ENCODE measurements at regions not wholly inside any gene's neighbourhood (a gene's known extent, or its start where the extent isn't known, plus 50 kb on each side); places are given as distances from the start of the nearest gene placed in this dataset.

GRCh38 chr4:111633663-111634266 is 511.5 kb upstream of the FAM241A start:
- no peaks in the 10 kb centered on the region for H3K27me3 ChIP-seq (ENCODE audit: insufficient read depth, low read depth, low read length)
- no peak for TF ChIP-seq TAF1 (IDR thresholded peaks at IDR 0.05; ENCODE audit: low read depth)
- TF ChIP-seq SMC3 (conservative IDR thresholded peaks at IDR 0.05; ENCODE audit: poor library complexity), result no peak
- TF ChIP-seq RAD21 (conservative IDR thresholded peaks at IDR 0.05), result no peak
- no peak for TF ChIP-seq CTCF (IDR thresholded peaks at IDR 0.05; ENCODE audit: poor library complexity, severe bottlenecking)
- no peak for TF ChIP-seq POLR2AphosphoS5 (IDR thresholded peaks at IDR 0.05)
- no peak for TF ChIP-seq EZH2 (IDR thresholded peaks at IDR 0.05; ENCODE audit: borderline replicate concordance, insufficient read depth, low read length, poor library complexity, severe bottlenecking)
- no peak for TF ChIP-seq MXI1 (conservative IDR thresholded peaks at IDR 0.05; ENCODE audit: poor library complexity, severe bottlenecking)
- TF ChIP-seq, protein P1, sequence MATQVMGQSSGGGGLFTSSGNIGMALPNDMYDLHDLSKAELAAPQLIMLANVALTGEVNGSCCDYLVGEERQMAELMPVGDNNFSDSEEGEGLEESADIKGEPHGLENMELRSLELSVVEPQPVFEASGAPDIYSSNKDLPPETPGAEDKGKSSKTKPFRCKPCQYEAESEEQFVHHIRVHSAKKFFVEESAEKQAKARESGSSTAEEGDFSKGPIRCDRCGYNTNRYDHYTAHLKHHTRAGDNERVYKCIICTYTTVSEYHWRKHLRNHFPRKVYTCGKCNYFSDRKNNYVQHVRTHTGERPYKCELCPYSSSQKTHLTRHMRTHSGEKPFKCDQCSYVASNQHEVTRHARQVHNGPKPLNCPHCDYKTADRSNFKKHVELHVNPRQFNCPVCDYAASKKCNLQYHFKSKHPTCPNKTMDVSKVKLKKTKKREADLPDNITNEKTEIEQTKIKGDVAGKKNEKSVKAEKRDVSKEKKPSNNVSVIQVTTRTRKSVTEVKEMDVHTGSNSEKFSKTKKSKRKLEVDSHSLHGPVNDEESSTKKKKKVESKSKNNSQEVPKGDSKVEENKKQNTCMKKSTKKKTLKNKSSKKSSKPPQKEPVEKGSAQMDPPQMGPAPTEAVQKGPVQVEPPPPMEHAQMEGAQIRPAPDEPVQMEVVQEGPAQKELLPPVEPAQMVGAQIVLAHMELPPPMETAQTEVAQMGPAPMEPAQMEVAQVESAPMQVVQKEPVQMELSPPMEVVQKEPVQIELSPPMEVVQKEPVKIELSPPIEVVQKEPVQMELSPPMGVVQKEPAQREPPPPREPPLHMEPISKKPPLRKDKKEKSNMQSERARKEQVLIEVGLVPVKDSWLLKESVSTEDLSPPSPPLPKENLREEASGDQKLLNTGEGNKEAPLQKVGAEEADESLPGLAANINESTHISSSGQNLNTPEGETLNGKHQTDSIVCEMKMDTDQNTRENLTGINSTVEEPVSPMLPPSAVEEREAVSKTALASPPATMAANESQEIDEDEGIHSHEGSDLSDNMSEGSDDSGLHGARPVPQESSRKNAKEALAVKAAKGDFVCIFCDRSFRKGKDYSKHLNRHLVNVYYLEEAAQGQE (IDR thresholded peaks at IDR 0.05; ENCODE audit: borderline replicate concordance), result no peak
- no peak for TF ChIP-seq EP300 (conservative IDR thresholded peaks at IDR 0.05; ENCODE audit: poor library complexity, severe bottlenecking)
- no peak overlapping the region for H3K4me3 ChIP-seq (ENCODE audit: low read length)
- no peaks in the 10 kb centered on the region for H3K79me2 ChIP-seq (replicated peaks; ENCODE audit: insufficient read depth, low read length)
- no peaks in the 10 kb centered on the region for H4K20me1 ChIP-seq (ENCODE audit: insufficient read depth)
- no peaks in the 10 kb centered on the region for H3K9me3 ChIP-seq (ENCODE audit: low read length)
- no peak overlapping the region for H2AFZ ChIP-seq (ENCODE audit: low read depth, low read length)
- H3K9ac ChIP-seq (ENCODE audit: low read length), result no peak overlapping the region
- no peaks in the 10 kb centered on the region for H3K9me2 ChIP-seq (ENCODE audit: insufficient read depth, low read length)
- no peaks in the 10 kb centered on the region for H3K36me3 ChIP-seq (ENCODE audit: insufficient read depth, low read length)
- no peaks in the 10 kb centered on the region for H3F3A ChIP-seq (ENCODE audit: insufficient read depth, low read length, poor library complexity, severe bottlenecking)
- no peak overlapping the region for H3K4me2 ChIP-seq (ENCODE audit: low read length)
- no peak overlapping the region for H3K27ac ChIP-seq (ENCODE audit: low read length)

DNA sequence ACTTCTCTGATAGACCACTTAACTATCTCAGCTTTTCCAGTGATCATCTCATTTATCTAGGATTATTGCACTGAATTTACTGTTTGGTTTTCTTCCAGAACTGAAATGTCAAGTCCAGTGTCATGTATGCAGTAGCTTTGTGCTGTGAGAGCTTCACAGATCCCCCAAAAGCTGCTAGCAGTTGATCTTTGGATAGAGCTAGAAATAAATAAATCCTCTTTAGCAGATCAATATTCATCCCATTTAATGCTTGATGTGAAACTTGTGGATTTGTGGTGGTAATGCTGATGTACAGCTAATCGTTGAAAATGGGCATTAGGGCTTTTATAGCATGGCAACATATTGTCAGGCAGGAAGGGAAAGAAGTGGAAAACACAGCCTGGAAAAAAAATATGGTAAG is 509.6 kb upstream of the FAM241A start:
- Histone ChIP-seq H3K36me3 (ENCODE audit: insufficient read depth, low read length) (no peaks in the 10 kb centered on the region), H3F3A (ENCODE audit: insufficient read depth, low read length, poor library complexity, severe bottlenecking) (no peaks in the 10 kb centered on the region), H3K9ac (ENCODE audit: low read length) (no peak overlapping the region), H3K4me3 (ENCODE audit: low read length) (no peak overlapping the region), H3K9me2 (ENCODE audit: insufficient read depth, low read length) (no peaks in the 10 kb centered on the region), H3K79me2 (replicated peaks; ENCODE audit: insufficient read depth, low read length) (no peaks in the 10 kb centered on the region), H2AFZ (ENCODE audit: low read depth, low read length) (no peak overlapping the region), H3K9me3 (ENCODE audit: low read length) (no peaks in the 10 kb centered on the region), H3K27me3 (ENCODE audit: insufficient read depth, low read depth, low read length) (no peaks in the 10 kb centered on the region), H4K20me1 (ENCODE audit: insufficient read depth) (no peaks in the 10 kb centered on the region), H3K4me2 (ENCODE audit: low read length) (no peak overlapping the region), H3K27ac (ENCODE audit: low read length) (no peak overlapping the region)
- no peak for TF ChIP-seq SMC3 (conservative IDR thresholded peaks at IDR 0.05; ENCODE audit: poor library complexity)
- TF ChIP-seq RAD21 (conservative IDR thresholded peaks at IDR 0.05), result no peak
- no peak for TF ChIP-seq EP300 (conservative IDR thresholded peaks at IDR 0.05; ENCODE audit: poor library complexity, severe bottlenecking)
- TF ChIP-seq MXI1 (conservative IDR thresholded peaks at IDR 0.05; ENCODE audit: poor library complexity, severe bottlenecking), result no peak
- no peak for TF ChIP-seq CTCF (IDR thresholded peaks at IDR 0.05; ENCODE audit: poor library complexity, severe bottlenecking)
- TF ChIP-seq POLR2AphosphoS5 (IDR thresholded peaks at IDR 0.05), result no peak
